GM12874 (cell line): ENCODE measurements at regions not wholly inside any gene's neighbourhood (a gene's known extent, or its start where the extent isn't known, plus 50 kb on each side); places are given as distances from the start of the nearest gene placed in this dataset.

ENCODE experiments used
- CTCF ChIP-seq: IDR thresholded peaks from 2 replicates; pipeline ENCODE4 v1.5.1; 2011; ENCODE audit warnings: low read depth, mild to moderate bottlenecking, control low read depth, low read length, moderate library complexity; ENCODE audit not compliant: insufficient read depth

GRCh38 chr14:101286271-101287018 is 274.9 kb upstream of the DIO3 start:
- TF ChIP-seq CTCF: no peak

DNA sequence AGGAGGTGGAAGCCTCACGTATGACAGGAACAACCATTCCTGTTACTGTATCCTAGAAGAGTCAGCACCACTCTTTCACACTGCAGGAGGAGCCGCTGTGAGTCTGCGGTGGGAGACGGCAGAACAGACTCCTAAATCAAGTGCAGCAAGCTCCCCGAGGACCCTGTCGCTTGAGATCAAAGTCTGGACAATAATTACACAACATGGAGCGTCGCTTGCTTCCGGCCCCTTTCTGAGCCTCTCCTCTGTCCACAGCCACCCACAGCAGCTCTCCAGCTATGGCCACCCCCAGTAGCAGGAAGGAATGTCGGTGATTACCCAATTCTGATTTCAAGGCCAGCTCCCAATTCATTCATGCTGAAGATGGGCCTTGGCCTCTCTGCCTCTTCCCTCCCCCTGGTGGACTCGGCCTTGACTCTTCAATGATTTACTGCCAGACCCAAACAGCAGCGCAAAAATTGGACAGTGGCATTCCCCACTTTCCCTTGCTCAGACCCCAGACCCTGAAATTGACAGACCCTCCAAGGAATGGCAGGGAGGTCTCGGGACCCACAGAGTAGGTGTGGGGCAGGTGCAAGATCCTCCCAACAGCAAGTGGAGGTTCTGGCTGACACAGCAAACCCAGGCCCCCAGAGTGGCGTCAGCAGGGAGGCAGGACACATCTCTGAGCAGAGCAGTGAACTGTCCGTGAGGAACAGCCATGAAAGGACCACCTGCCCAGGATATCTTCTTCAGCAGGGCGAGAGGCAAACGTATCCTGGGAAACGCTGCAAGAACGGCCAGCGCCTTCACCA is 272.7 kb upstream of the DIO3 start:
- no peak for TF ChIP-seq CTCF

GRCh38 chr14:101289230-101289690 is 272.0 kb upstream of the DIO3 start:
- no peak for TF ChIP-seq CTCF

DNA sequence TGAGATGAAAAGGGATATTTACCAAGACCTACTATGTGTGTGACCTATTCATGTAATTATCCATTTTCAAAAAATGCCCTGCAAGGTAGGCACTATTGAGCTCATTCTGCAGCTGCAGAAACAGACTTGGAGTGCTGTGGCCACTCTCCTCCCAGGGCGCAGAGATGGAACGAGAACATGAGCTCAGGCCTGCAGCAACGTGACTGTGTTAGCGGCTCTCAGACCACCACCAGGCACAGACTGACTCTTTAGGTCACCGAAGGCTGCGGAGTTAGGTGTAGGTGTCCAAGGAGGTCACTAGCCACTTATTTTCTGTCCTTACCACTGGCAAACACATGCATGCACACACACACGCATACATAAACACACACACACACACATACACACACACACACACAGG is 271.4 kb upstream of the DIO3 start:
- no peak for TF ChIP-seq CTCF

DNA sequence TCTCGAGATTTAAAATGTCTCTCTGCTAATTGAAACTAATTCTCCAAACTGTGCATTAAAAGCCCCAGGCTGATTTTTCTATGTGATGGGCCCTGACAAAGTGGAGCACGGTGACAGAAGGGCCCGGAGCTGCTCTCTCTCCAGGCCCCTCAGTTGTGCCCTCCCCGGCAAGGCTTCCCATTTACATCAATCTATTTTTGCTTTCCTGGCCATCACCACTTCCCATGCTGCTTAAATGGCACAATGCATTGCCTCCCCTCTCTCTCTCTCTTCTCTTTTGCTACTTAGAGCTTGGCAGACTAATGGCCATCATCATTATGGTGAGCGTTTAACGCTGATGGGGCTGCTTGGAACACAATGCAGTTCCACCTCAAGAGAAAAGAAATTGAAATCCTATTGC is 270.7 kb upstream of the DIO3 start:
- TF ChIP-seq CTCF: no peak

- TF ChIP-seq CTCF: no peak
Measured at GRCh38 chr14:101291390-101291789, 269.9 kb upstream of the DIO3 start.

DNA sequence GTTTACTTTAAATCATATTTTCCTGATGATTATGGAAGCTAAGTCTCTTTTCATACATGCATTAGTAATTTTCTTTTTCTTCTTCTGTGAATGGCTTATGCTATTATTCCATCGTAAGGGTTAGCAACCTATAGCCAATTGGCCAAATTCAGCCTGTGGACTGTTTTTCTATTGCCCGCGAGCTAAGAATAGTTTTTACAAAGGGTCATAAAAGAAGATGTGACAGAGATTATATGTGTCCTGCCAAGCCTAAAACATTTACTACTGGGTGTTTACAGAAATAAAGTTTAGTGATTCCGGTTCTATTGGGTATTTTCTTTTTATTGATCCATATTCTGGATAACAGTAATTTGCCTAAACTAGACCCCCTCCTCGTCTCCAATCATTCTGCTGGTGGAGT is 268.8 kb upstream of the DIO3 start:
- no peak for TF ChIP-seq CTCF
